ENCODE measurements at regions not wholly inside any gene's neighbourhood (a gene's known extent, or its start where the extent isn't known, plus 50 kb on each side); places are given as distances from the start of the nearest gene placed in this dataset.

- in situ Hi-C loops (cut with HindIII; ENCODE audit: low pct_unique_long_range_greater_than_20kb, low sequenced_read_pairs) (no loop called here), intact Hi-C loops (cut with micrococcal nuclease; ENCODE audit: unreplicated experiment) (no loop called here)
- H3K4me1 ChIP-seq (ENCODE audit: control insufficient read depth, insufficient read depth, low read length) = no peaks in the 10 kb centered on the region
- no peak overlapping the region for H3K4me3 ChIP-seq (ENCODE audit: low read depth in 2 of 2, low read length in 2 of 2)
- no peak for ATAC-seq
- H3K9me3 ChIP-seq (ENCODE audit: control insufficient read depth, insufficient read depth, low read depth, low read length) = no peaks in the 10 kb centered on the region
- DNase-seq (ENCODE audit: low read depth, low spot score) = no peak
- TF ChIP-seq SIN3A (IDR thresholded peaks at IDR 0.05; ENCODE audit: borderline replicate concordance, insufficient read depth, low read depth, low read length) (no peak), TCF7L2 (IDR thresholded peaks at IDR 0.05; ENCODE audit: low read depth, low read length) (no peak), REST (IDR thresholded peaks at IDR 0.05; ENCODE audit: insufficient read depth in 1 of 2, low read depth in 2 of 2, low read length in 1 of 2) (no peak), POLR2AphosphoS5 (IDR thresholded peaks at IDR 0.05; ENCODE audit: low read depth, low read length) (no peak), CTCF (IDR thresholded peaks at IDR 0.05) (no peak)
- no peak overlapping the region for H3K27ac ChIP-seq (ENCODE audit: low read length)
- H3K36me3 ChIP-seq (ENCODE audit: control insufficient read depth, insufficient read depth, low read length) = no peaks in the 10 kb centered on the region
- no TSS peak for BruUV-seq (replicated peaks)
- H3K27me3 ChIP-seq (ENCODE audit: control insufficient read depth, insufficient read depth, low read length) = no peaks in the 10 kb centered on the region
- ChIA-PET CTCF (no interaction called here), POLR2A (no interaction called here)
These were observed 127.0 kb upstream of the COL5A2 start for GRCh38 chr2:189306525-189306924.

GRCh38 chr2:189308056-189308790, 128.7 kb upstream of the COL5A2 start:
- CTCF ChIA-PET = no interaction called here
- ATAC-seq = no peak
- H3K27me3 ChIP-seq (ENCODE audit: control insufficient read depth, insufficient read depth, low read length) = no peaks in the 10 kb centered on the region
- TF ChIP-seq SIN3A (IDR thresholded peaks at IDR 0.05; ENCODE audit: borderline replicate concordance, insufficient read depth, low read depth, low read length) (no peak), CTCF (IDR thresholded peaks at IDR 0.05) (no peak), TCF7L2 (IDR thresholded peaks at IDR 0.05; ENCODE audit: low read depth, low read length) (no peak), POLR2AphosphoS5 (IDR thresholded peaks at IDR 0.05; ENCODE audit: low read depth, low read length) (no peak), REST (IDR thresholded peaks at IDR 0.05; ENCODE audit: insufficient read depth in 1 of 2, low read depth in 2 of 2, low read length in 1 of 2) (no peak)
- no peak overlapping the region for H3K4me3 ChIP-seq (ENCODE audit: low read depth in 2 of 2, low read length in 2 of 2)
- no peaks in the 10 kb centered on the region for H3K9me3 ChIP-seq (ENCODE audit: control insufficient read depth, insufficient read depth, low read depth, low read length)
- DNase-seq (ENCODE audit: low read depth, low spot score) = no peak
- H3K27ac ChIP-seq (ENCODE audit: low read length) = no peak overlapping the region
- no TSS peak for BruUV-seq (replicated peaks)
- in situ Hi-C loops (cut with HindIII; ENCODE audit: low pct_unique_long_range_greater_than_20kb, low sequenced_read_pairs) = no loop called here
- POLR2A ChIA-PET = no interaction called here
- no peaks in the 10 kb centered on the region for H3K4me1 ChIP-seq (ENCODE audit: control insufficient read depth, insufficient read depth, low read length)
- intact Hi-C loops (cut with micrococcal nuclease; ENCODE audit: unreplicated experiment) = no loop called here
- no peaks in the 10 kb centered on the region for H3K36me3 ChIP-seq (ENCODE audit: control insufficient read depth, insufficient read depth, low read length)

Data from Panc1 (cell line).